ENCODE measurements at regions not wholly inside any gene's neighbourhood (a gene's known extent, or its start where the extent isn't known, plus 50 kb on each side); places are given as distances from the start of the nearest gene placed in this dataset.

DNA sequence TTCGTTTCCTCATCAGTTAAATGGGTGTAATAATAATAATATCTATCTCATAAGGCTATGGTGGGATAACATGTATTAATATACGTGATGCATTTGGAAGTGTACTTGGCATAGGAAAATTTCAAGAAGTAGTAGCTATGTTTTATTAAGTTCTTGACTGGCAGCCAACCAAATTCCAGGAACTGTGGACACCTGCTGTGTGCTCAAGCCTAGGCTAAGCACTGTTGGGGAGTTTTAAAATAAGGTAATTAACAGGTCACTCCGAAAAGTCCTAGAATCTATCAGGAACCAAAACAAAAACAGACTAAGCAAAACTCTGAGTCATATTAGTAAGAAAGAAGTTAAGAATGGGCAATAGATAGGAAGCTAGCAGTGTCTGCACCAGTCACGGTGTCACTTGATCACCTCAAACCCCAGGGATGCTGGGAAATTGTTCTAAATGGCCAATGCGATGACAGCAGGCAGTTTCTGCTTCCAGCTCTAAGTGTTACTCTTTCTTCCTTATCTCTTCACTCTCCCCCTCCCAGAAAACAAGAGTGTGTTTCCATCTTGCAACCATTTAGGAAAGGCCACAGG lies 92.0 kb upstream of the GDF10 start:
- TF ChIP-seq POLR2A (IDR thresholded peaks at IDR 0.05) (no peak), CTCF (IDR thresholded peaks at IDR 0.05 in 8 of 11, conservative IDR thresholded peaks at IDR 0.05 in 3 of 11) (no peak), POLR2AphosphoS5 (IDR thresholded peaks at IDR 0.05) (no peak)

Measured in spleen (tissue), 7 donors.